Prostate gland (tissue), 2 donors: ENCODE measurements at regions not wholly inside any gene's neighbourhood (a gene's known extent, or its start where the extent isn't known, plus 50 kb on each side); places are given as distances from the start of the nearest gene placed in this dataset.

Source experiments
- POLR2A ChIP-seq: fragments of 450-650 bp; IDR thresholded peaks from one replicate; pipeline ENCODE4 v1.6.1; 2016; ENCODE audit warnings: antibody characterized with exemption, mild to moderate bottlenecking
- POLR2AphosphoS5 ChIP-seq: sonication (generic); formaldehyde crosslinking; IDR thresholded peaks from one replicate; pipeline ENCODE4 v1.6.1; 2017; ENCODE audit warnings: antibody characterized with exemption
- TF ChIP-seq, protein P1 (sequence below), 4 experiments: fragments of 200-600 bp in 2 of 4; fragments of 450-650 bp in 2 of 4; sonication (generic) in 2 of 4; IDR thresholded peaks; 1 replicate in 3 of 4; 2 replicates in 1 of 4; pipeline ENCODE4 v1.5.1; 2016 to 2019; ENCODE audit warnings: antibody characterized with exemption in 4 of 4, mild to moderate bottlenecking in 2 of 4, moderate library complexity in 2 of 4

DNA sequence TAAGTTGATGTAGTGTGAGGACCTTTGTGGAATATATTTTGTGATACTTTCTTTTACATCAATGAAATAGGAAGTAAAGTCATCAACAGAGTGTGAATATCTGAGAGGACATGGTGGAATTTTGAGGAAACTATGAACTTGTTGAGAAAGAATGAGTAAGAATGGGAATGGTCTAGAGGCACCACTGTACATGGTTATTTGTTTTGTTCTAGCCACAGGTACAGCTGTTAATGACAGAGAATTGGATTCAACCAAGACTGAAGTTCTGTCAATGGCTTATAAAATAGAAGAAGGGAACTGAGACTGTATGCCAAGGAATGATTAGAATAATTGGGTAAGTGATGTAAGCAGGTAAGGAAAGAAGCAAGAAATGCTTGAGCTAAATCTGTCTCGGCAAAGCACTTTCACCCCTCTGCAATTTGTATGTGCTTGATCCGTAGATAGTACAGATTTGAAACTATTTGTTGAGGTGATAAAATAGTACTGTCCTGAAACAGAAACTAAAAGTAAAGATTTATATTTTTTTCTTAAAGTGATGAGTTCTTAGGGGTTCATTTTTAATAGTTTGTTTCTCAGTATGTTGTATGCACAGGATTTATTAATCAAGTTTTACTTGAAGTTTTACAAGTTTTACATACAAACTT is 468.8 kb upstream of the SMC2 start:
- TF ChIP-seq, protein P1, sequence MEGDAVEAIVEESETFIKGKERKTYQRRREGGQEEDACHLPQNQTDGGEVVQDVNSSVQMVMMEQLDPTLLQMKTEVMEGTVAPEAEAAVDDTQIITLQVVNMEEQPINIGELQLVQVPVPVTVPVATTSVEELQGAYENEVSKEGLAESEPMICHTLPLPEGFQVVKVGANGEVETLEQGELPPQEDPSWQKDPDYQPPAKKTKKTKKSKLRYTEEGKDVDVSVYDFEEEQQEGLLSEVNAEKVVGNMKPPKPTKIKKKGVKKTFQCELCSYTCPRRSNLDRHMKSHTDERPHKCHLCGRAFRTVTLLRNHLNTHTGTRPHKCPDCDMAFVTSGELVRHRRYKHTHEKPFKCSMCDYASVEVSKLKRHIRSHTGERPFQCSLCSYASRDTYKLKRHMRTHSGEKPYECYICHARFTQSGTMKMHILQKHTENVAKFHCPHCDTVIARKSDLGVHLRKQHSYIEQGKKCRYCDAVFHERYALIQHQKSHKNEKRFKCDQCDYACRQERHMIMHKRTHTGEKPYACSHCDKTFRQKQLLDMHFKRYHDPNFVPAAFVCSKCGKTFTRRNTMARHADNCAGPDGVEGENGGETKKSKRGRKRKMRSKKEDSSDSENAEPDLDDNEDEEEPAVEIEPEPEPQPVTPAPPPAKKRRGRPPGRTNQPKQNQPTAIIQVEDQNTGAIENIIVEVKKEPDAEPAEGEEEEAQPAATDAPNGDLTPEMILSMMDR (IDR thresholded peaks at IDR 0.05) = no peak
- no peak for TF ChIP-seq POLR2AphosphoS5
- TF ChIP-seq POLR2A = no peak
